NB4 (cell line): ENCODE measurements at regions not wholly inside any gene's neighbourhood (a gene's known extent, or its start where the extent isn't known, plus 50 kb on each side); places are given as distances from the start of the nearest gene placed in this dataset.

Experiments used
- MYC ChIP-seq: IDR thresholded peaks from 2 replicates; pipeline ENCODE4 v1.6.1; 2011; ENCODE audit warnings: low read depth, low read length
- POLR2A ChIP-seq: IDR thresholded peaks from 2 replicates; pipeline ENCODE4 v1.6.1; 2011; ENCODE audit warnings: mild to moderate bottlenecking; ENCODE audit not compliant: insufficient read length; ENCODE audit errors: extremely low read depth
- TF ChIP-seq, protein P1 (sequence below): IDR thresholded peaks from one replicate; pipeline ENCODE4 v1.5.1; 2012; ENCODE audit warnings: low read depth, low read length

GRCh38 chr5:114055318-114056184 lies 306.3 kb upstream of the KCNN2 start:
- TF ChIP-seq POLR2A (no peak), MYC (no peak)
- TF ChIP-seq, protein P1, sequence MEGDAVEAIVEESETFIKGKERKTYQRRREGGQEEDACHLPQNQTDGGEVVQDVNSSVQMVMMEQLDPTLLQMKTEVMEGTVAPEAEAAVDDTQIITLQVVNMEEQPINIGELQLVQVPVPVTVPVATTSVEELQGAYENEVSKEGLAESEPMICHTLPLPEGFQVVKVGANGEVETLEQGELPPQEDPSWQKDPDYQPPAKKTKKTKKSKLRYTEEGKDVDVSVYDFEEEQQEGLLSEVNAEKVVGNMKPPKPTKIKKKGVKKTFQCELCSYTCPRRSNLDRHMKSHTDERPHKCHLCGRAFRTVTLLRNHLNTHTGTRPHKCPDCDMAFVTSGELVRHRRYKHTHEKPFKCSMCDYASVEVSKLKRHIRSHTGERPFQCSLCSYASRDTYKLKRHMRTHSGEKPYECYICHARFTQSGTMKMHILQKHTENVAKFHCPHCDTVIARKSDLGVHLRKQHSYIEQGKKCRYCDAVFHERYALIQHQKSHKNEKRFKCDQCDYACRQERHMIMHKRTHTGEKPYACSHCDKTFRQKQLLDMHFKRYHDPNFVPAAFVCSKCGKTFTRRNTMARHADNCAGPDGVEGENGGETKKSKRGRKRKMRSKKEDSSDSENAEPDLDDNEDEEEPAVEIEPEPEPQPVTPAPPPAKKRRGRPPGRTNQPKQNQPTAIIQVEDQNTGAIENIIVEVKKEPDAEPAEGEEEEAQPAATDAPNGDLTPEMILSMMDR, result no peak
